Adrenal gland (tissue), 5 donors: ENCODE measurements at regions not wholly inside any gene's neighbourhood (a gene's known extent, or its start where the extent isn't known, plus 50 kb on each side); places are given as distances from the start of the nearest gene placed in this dataset.

ENCODE experiments used
- POLR2A ChIP-seq, 2 donors: fragments of 450-650 bp; IDR thresholded peaks; one replicate each; pipeline ENCODE4 v1.6.1; 2017; ENCODE audit warnings: antibody characterized with exemption in 2 of 2, mild to moderate bottlenecking in 2 of 2, moderate library complexity in 1 of 2
- TF ChIP-seq, protein P1 (sequence below), 6 experiments: fragments of 450-650 bp in 4 of 6; fragments of 200-600 bp in 2 of 6; sonication (generic) in 1 of 6; IDR thresholded peaks; 1 replicate in 5 of 6; 2 replicates in 1 of 6; pipeline versions ENCODE4 v1.5.1 to v1.8.0; 2016 to 2021; ENCODE audit warnings: antibody characterized with exemption in 6 of 6, mild to moderate bottlenecking in 2 of 6, moderate library complexity in 1 of 6
- donor health status: DM: no; HTN: no; CAD: no.

DNA sequence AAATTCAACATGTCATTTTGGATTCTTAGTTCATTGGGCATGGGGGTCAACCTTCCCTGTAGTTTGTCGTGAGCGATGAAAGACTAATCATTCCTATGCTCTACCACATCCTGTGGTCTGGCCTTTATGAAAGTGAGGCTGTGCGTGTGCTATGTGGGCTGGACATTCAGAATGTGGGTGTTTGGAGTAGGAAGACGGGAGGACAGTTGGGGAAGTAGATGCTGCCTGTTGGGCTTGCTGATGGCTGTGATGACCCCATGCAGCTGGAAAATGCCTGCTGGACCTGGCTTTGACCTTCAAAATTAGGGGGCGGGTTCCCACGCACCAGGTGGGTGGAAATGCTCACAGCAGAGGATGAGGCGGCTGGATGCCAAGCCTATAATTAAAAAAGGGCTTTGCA lies 90.9 kb upstream of the MKI67 start:
- TF ChIP-seq POLR2A (IDR thresholded peaks at IDR 0.05): no peak
- TF ChIP-seq, protein P1, sequence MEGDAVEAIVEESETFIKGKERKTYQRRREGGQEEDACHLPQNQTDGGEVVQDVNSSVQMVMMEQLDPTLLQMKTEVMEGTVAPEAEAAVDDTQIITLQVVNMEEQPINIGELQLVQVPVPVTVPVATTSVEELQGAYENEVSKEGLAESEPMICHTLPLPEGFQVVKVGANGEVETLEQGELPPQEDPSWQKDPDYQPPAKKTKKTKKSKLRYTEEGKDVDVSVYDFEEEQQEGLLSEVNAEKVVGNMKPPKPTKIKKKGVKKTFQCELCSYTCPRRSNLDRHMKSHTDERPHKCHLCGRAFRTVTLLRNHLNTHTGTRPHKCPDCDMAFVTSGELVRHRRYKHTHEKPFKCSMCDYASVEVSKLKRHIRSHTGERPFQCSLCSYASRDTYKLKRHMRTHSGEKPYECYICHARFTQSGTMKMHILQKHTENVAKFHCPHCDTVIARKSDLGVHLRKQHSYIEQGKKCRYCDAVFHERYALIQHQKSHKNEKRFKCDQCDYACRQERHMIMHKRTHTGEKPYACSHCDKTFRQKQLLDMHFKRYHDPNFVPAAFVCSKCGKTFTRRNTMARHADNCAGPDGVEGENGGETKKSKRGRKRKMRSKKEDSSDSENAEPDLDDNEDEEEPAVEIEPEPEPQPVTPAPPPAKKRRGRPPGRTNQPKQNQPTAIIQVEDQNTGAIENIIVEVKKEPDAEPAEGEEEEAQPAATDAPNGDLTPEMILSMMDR (IDR thresholded peaks at IDR 0.05): no peak
